ENCODE measurements at regions not wholly inside any gene's neighbourhood (a gene's known extent, or its start where the extent isn't known, plus 50 kb on each side); places are given as distances from the start of the nearest gene placed in this dataset.

- Histone ChIP-seq H3K27me3 (no peaks in the 10 kb centered on the region), H3K4me3 (no peak overlapping the region), H3K36me3 (no peaks in the 10 kb centered on the region), H3K27ac (no peak overlapping the region), H3K9me3 (no peaks in the 10 kb centered on the region), H3K4me1 (no peaks in the 10 kb centered on the region)
- no peak for TF ChIP-seq POLR2A (IDR thresholded peaks at IDR 0.05)
- TF ChIP-seq, protein P1, sequence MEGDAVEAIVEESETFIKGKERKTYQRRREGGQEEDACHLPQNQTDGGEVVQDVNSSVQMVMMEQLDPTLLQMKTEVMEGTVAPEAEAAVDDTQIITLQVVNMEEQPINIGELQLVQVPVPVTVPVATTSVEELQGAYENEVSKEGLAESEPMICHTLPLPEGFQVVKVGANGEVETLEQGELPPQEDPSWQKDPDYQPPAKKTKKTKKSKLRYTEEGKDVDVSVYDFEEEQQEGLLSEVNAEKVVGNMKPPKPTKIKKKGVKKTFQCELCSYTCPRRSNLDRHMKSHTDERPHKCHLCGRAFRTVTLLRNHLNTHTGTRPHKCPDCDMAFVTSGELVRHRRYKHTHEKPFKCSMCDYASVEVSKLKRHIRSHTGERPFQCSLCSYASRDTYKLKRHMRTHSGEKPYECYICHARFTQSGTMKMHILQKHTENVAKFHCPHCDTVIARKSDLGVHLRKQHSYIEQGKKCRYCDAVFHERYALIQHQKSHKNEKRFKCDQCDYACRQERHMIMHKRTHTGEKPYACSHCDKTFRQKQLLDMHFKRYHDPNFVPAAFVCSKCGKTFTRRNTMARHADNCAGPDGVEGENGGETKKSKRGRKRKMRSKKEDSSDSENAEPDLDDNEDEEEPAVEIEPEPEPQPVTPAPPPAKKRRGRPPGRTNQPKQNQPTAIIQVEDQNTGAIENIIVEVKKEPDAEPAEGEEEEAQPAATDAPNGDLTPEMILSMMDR (IDR thresholded peaks at IDR 0.05): no peak
- no peak for DNase-seq
Measured at GRCh38 chr18:75927791-75928190, 500.3 kb upstream of the SMIM21 start.

DNA sequence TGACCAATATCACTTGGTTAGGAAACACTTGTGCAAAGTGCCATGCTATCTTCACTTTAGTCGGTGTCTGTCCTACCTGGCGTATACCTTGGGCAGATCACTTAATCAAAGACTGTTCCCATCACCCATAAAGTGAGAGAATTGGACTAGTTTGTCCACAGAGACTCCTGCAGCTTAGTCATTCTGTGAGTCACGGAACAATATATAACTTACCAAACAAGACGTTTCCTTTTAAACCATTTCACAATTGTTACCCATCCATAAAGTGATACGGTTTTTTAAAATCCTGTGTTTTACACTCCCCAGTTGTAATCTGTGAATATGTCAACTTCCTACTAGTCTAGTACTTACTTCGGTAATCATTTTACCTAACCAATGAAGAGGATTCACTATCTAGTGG is 499.3 kb upstream of the SMIM21 start:
- DNase-seq: no peak
- no peak for TF ChIP-seq POLR2A (IDR thresholded peaks at IDR 0.05)
- TF ChIP-seq, protein P1 (IDR thresholded peaks at IDR 0.05): no peak

GRCh38 chr18:75923169-75923568 is 495.7 kb upstream of the SMIM21 start:
- Histone ChIP-seq H3K27me3 (no peaks in the 10 kb centered on the region), H3K4me1 (no peaks in the 10 kb centered on the region), H3K4me3 (no peak overlapping the region), H3K36me3 (no peaks in the 10 kb centered on the region), H3K27ac (no peak overlapping the region), H3K9me3 (no peaks in the 10 kb centered on the region)
- TF ChIP-seq POLR2A (IDR thresholded peaks at IDR 0.05): no peak
- TF ChIP-seq, protein P1 (IDR thresholded peaks at IDR 0.05): no peak
- no peak for DNase-seq

More for the DNA sequence above, 499.3 kb upstream of the SMIM21 start:
- no peaks in the 10 kb centered on the region for H3K9me3 ChIP-seq
- no peaks in the 10 kb centered on the region for H3K27me3 ChIP-seq
- no peak overlapping the region for H3K4me3 ChIP-seq
- no peak overlapping the region for H3K27ac ChIP-seq
- no peaks in the 10 kb centered on the region for H3K4me1 ChIP-seq
- H3K36me3 ChIP-seq: no peaks in the 10 kb centered on the region

DNA sequence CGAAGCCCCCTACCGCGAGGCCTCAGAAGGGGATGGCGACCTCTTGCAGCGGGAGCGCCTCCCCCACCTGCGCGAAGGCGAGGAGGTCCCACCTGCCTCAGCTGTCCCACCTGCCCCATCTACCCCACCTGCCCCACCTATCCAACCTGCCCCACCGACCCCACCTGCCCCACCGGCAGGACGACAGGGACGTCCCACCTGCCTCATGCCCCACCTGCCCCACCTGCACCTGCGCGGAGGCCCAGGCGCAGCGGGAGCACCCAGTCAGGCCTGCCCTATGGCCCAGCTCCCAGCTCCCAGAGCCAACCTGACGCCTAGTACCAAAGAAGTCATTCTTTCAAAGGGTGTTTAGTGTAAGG is 489.1 kb upstream of the SMIM21 start:
- TF ChIP-seq POLR2A (IDR thresholded peaks at IDR 0.05): no peak
- TF ChIP-seq, protein P1 (IDR thresholded peaks at IDR 0.05): no peak

GRCh38 chr18:75915941-75916623 is 488.6 kb upstream of the SMIM21 start:
- Histone ChIP-seq H3K4me3 (peak overlapping the region in 3 of 4 donors; percentile 11 to 39 (median 18)), H3K27me3 (no peaks in the 10 kb centered on the region), H3K36me3 (no peaks in the 10 kb centered on the region), H3K9me3 (no peaks in the 10 kb centered on the region), H3K27ac (no peak overlapping the region), H3K4me1 (no peaks in the 10 kb centered on the region)
- TF ChIP-seq, protein P1 (IDR thresholded peaks at IDR 0.05): no peak
- no peak for TF ChIP-seq POLR2A (IDR thresholded peaks at IDR 0.05)
- DNase-seq: no peak

More for the DNA sequence above, 489.1 kb upstream of the SMIM21 start:
- no peaks in the 10 kb centered on the region for H3K9me3 ChIP-seq
- no peak for DNase-seq
- peak overlapping the region in 1 of 4 donors; percentile 39 for H3K4me3 ChIP-seq
- no peaks in the 10 kb centered on the region for H3K27me3 ChIP-seq
- H3K27ac ChIP-seq: no peak overlapping the region
- H3K4me1 ChIP-seq: no peaks in the 10 kb centered on the region
- no peaks in the 10 kb centered on the region for H3K36me3 ChIP-seq
